GM13977 (cell line): ENCODE measurements at regions not wholly inside any gene's neighbourhood (a gene's known extent, or its start where the extent isn't known, plus 50 kb on each side); places are given as distances from the start of the nearest gene placed in this dataset.

Source experiments
- DNase-seq: peaks from one replicate; pipeline ENCODE4 v3.0.0; 2012; ENCODE audit warnings: low spot score
- CTCF ChIP-seq: IDR thresholded peaks from 2 replicates; pipeline ENCODE4 v1.5.1; 2012; ENCODE audit warnings: mild to moderate bottlenecking, control low read depth; ENCODE audit not compliant: insufficient read depth; ENCODE audit errors: extremely low read depth, missing control alignments
- in situ Hi-C: fragments of 300-500 bp; cut with MboI; formaldehyde crosslinking; loops from one replicate; pipeline ENCODE4 v1.12.0; 2022; ENCODE audit warnings: low sequenced_read_pairs, low pct_unique_long_range_greater_than_20kb, mixed read lengths, inconsistent platforms; ENCODE audit not compliant: unreplicated experiment

- in situ Hi-C loops: no loop called here
- no peak for DNase-seq
- TF ChIP-seq CTCF: no peak
Observed at GRCh38 chr3:67176396-67176795, 178.3 kb downstream of the KBTBD8 start.

- in situ Hi-C loops: no loop called here
- TF ChIP-seq CTCF: no peak
- DNase-seq: no peak
Observed at GRCh38 chr3:67192466-67192865, 194.4 kb downstream of the KBTBD8 start.

GRCh38 chr3:67196677-67197076 lies 198.6 kb downstream of the KBTBD8 start:
- TF ChIP-seq CTCF: no peak
- no peak for DNase-seq
- in situ Hi-C loops: no loop called here

GRCh38 chr3:67198374-67198773 lies 200.3 kb downstream of the KBTBD8 start:
- DNase-seq: no peak
- no peak for TF ChIP-seq CTCF
- in situ Hi-C loops: no loop called here

GRCh38 chr3:67200618-67201017 lies 202.5 kb downstream of the KBTBD8 start:
- no peak for TF ChIP-seq CTCF
- no peak for DNase-seq
- in situ Hi-C loops: no loop called here

- no peak for TF ChIP-seq CTCF
- in situ Hi-C loops: no loop called here
- no peak for DNase-seq
Observed at GRCh38 chr3:67201026-67201425, 202.9 kb downstream of the KBTBD8 start.

GRCh38 chr3:67202053-67202452 lies 203.9 kb downstream of the KBTBD8 start:
- no peak for DNase-seq
- TF ChIP-seq CTCF: no peak
- in situ Hi-C loops: no loop called here
